Fibroblast of pulmonary artery (primary cell): ENCODE measurements at regions not wholly inside any gene's neighbourhood (a gene's known extent, or its start where the extent isn't known, plus 50 kb on each side); places are given as distances from the start of the nearest gene placed in this dataset.

Experiments
- DNase-seq: peaks from one replicate; pipeline ENCODE4 v3.0.0-alpha.2; 2010; ENCODE audit warnings: low read depth
- H3K4me3 ChIP-seq: replicated peaks from 2 replicates; pipeline ENCODE4 v1.5.1; 2011; ENCODE audit warnings: low read depth, mild to moderate bottlenecking, control low read depth, low read length, moderate library complexity
- CTCF ChIP-seq: IDR thresholded peaks from 2 replicates; pipeline ENCODE4 v1.5.1; 2011; ENCODE audit warnings: mild to moderate bottlenecking, control low read depth, low read length, inconsistent platforms; ENCODE audit errors: missing control alignments

- DNase-seq: no peak
- H3K4me3 ChIP-seq: no peak overlapping the region
- TF ChIP-seq CTCF: no peak
These were observed 126.4 kb upstream of the NXPH2 start for GRCh38 chr2:138906549-138906948.

- no peak overlapping the region for H3K4me3 ChIP-seq
- no peak for DNase-seq
- no peak for TF ChIP-seq CTCF
These were observed 122.2 kb upstream of the NXPH2 start for GRCh38 chr2:138902239-138902871.

GRCh38 chr2:138901530-138901929 is 121.3 kb upstream of the NXPH2 start:
- no peak for TF ChIP-seq CTCF
- no peak for DNase-seq
- H3K4me3 ChIP-seq: no peak overlapping the region

GRCh38 chr2:138898855-138899254 is 118.7 kb upstream of the NXPH2 start:
- no peak for TF ChIP-seq CTCF
- no peak for DNase-seq
- H3K4me3 ChIP-seq: no peak overlapping the region

GRCh38 chr2:138897274-138897673 is 117.1 kb upstream of the NXPH2 start:
- no peak for TF ChIP-seq CTCF
- no peak overlapping the region for H3K4me3 ChIP-seq
- DNase-seq: no peak

- DNase-seq: no peak
- no peak overlapping the region for H3K4me3 ChIP-seq
- no peak for TF ChIP-seq CTCF
These were observed 113.6 kb upstream of the NXPH2 start for GRCh38 chr2:138893746-138894145.

- no peak overlapping the region for H3K4me3 ChIP-seq
- no peak for DNase-seq
- TF ChIP-seq CTCF: no peak
These were observed 100.9 kb upstream of the NXPH2 start for GRCh38 chr2:138881126-138881525.
